ENCODE measurements at regions not wholly inside any gene's neighbourhood (a gene's known extent, or its start where the extent isn't known, plus 50 kb on each side); places are given as distances from the start of the nearest gene placed in this dataset.

DNA sequence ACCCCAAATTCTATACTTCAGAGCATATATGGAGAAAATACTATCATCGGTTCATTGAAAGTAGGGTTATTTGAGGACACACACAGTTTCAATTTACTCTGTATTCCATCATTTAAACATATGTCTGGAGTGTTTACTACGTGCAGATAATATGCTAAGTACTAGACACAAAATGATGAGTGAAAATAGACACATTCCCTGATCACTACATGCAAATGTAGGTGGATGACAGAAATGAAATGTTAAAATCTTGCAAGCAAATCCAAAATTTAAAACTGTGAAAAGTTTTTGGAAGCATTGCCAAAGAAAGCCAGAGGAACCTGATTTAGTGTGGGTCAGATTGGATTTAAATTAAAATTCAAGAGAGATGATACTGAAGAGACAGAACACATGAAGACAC, 1106.6 kb downstream of the CBLN2 start:
- TF ChIP-seq CTCF (IDR thresholded peaks at IDR 0.05 in 4 of 5, conservative IDR thresholded peaks at IDR 0.05 in 1 of 5) (no peak), POLR2A (IDR thresholded peaks at IDR 0.05) (no peak)
